HG03103 (cell line): ENCODE measurements at regions not wholly inside any gene's neighbourhood (a gene's known extent, or its start where the extent isn't known, plus 50 kb on each side); places are given as distances from the start of the nearest gene placed in this dataset.
A peak's percentile ranks its signal among the peaks of the same experiment; 100 is the strongest.
"Not testable (repeated sequence)": the region's sequence is repeated elsewhere in the genome, so short reads cannot be mapped to it uniquely, and the experiment has no call there.

Experiments
- ATAC-seq: cut with Tn5 transposase; IDR thresholded peaks from one replicate; pipeline ENCODE4 v1.9.1; 2021; ENCODE audit warnings: low read depth; ENCODE audit not compliant: unreplicated experiment

GRCh38 chr5:66408576-66408975 lies 187.6 kb upstream of the MAST4 start:
- no peak for ATAC-seq

- no peak for ATAC-seq
Observed at GRCh38 chr5:66410122-66410521, 186.1 kb upstream of the MAST4 start.

- ATAC-seq, result no peak
Observed at GRCh38 chr5:66411701-66412100, 184.5 kb upstream of the MAST4 start.

- no peak for ATAC-seq
Observed at GRCh38 chr5:66413931-66414330, 182.3 kb upstream of the MAST4 start.

GRCh38 chr5:66415208-66415607 lies 181.0 kb upstream of the MAST4 start:
- no peak for ATAC-seq

- ATAC-seq, result no peak
Observed at GRCh38 chr5:66416698-66417097, 179.5 kb upstream of the MAST4 start.

GRCh38 chr5:66417781-66418180 lies 178.4 kb upstream of the MAST4 start:
- ATAC-seq, result no peak

- no peak for ATAC-seq
Observed at GRCh38 chr5:66423484-66423883, 172.7 kb upstream of the MAST4 start.

- no peak for ATAC-seq
Observed at GRCh38 chr5:66425842-66426241, 170.4 kb upstream of the MAST4 start.

- ATAC-seq, result no peak
Observed at GRCh38 chr5:66426259-66427138, 169.7 kb upstream of the MAST4 start.

- ATAC-seq, result no peak
Observed at GRCh38 chr5:66427139-66427442, 169.1 kb upstream of the MAST4 start.

GRCh38 chr5:66436721-66437120 lies 159.5 kb upstream of the MAST4 start:
- peak; percentile 54 for ATAC-seq

GRCh38 chr5:66438087-66438486 lies 158.1 kb upstream of the MAST4 start:
- no peak for ATAC-seq

GRCh38 chr5:66438696-66439095 lies 157.5 kb upstream of the MAST4 start:
- ATAC-seq, result no peak

- ATAC-seq, result no peak
Observed at GRCh38 chr5:66440202-66440680, 156.0 kb upstream of the MAST4 start.

GRCh38 chr5:66441351-66441750 lies 154.8 kb upstream of the MAST4 start:
- ATAC-seq, result no peak

- ATAC-seq, result no peak
Observed at GRCh38 chr5:66442951-66443445, 153.2 kb upstream of the MAST4 start.

- ATAC-seq, result no peak
Observed at GRCh38 chr5:66443462-66444130, 152.6 kb upstream of the MAST4 start.

- ATAC-seq, result not testable (repeated sequence)
Observed at GRCh38 chr5:66448070-66448469, 148.1 kb upstream of the MAST4 start.

GRCh38 chr5:66450237-66450636 lies 146.0 kb upstream of the MAST4 start:
- no peak for ATAC-seq

- ATAC-seq, result no peak
Observed at GRCh38 chr5:66450988-66451387, 145.2 kb upstream of the MAST4 start.

GRCh38 chr5:66452109-66452508 lies 144.1 kb upstream of the MAST4 start:
- no peak for ATAC-seq
